GM18907 (cell line): ENCODE measurements at regions not wholly inside any gene's neighbourhood (a gene's known extent, or its start where the extent isn't known, plus 50 kb on each side); places are given as distances from the start of the nearest gene placed in this dataset.
"Not testable (repeated sequence)": the region's sequence is repeated elsewhere in the genome, so short reads cannot be mapped to it uniquely, and the experiment has no call there.

ENCODE experiments used
- ATAC-seq: cut with Tn5 transposase; IDR thresholded peaks from one replicate; pipeline ENCODE4 v1.9.1; 2021; ENCODE audit warnings: mild to moderate bottlenecking, moderate library complexity; ENCODE audit not compliant: unreplicated experiment

GRCh38 chr2:45120546-45120945 lies 111.3 kb upstream of the SIX2 start:
- ATAC-seq = no peak

- ATAC-seq = no peak
These were observed 110.6 kb upstream of the SIX2 start for GRCh38 chr2:45119855-45120254.

DNA sequence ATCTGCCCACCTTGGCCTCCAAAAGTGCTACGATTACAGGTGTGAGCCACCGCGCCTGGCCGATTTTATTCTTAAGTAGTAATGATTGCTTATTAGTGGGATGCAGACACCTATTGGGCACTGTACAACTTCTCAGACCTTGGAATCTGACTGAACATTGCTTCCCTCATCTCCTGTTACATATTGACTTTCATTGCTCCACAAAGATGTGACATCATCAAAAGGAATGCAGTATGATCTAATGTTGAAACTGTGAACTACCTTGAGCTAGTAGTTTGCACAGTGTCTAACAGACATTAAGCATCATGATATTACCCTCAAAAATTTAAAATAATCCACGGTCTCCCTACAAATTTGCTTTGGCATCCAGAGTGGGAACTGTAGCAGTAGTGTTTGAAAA lies 109.8 kb upstream of the SIX2 start:
- no peak for ATAC-seq

DNA sequence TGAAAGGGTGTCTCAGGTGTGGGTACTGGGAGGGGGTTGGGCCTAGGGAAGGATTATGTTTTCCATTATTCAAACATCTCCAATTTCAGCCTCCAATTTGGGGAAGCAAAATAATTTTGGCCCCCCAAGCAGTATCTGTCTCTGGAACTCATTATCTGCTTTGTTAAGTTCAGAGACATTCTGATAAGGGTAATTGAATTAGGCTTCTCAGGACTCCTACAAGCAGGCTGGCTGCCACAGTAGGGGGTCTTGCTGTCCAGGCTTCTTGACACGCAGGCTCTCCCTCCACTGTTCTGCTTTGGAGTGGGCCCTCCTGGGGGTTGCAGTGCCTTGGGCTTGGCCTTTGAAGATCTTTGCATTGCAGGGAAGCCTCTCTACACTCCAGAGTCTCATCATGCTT lies 108.1 kb upstream of the SIX2 start:
- ATAC-seq = no peak

- ATAC-seq = no peak
These were observed 105.9 kb upstream of the SIX2 start for GRCh38 chr2:45115181-45115580.

- ATAC-seq = no peak
These were observed 105.1 kb upstream of the SIX2 start for GRCh38 chr2:45114221-45114955.

GRCh38 chr2:45112750-45113149 lies 103.5 kb upstream of the SIX2 start:
- no peak for ATAC-seq

DNA sequence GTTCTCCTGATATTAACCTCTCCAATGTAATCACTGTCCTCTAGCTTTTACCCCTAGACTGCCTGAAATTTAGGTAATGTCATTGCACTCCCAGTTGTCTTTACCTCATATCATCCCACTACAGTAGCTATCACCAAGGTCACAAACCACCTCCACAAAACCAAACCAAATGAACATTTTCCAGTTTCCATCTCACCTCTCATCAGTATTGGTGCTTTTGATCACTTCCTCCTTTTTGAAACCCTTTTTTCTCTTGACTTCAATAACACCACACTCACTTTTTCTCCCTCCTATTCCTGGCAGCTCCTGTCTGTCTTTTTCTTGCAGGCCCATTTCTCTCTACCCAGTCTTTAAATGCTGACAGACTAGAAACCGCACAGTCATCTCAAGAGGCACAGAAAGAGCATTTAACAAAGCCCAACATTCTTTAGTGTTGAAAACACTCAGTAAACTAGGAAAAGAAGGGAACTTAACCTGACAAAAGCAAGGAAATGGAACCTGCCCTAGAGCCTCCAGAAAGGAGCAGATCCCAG lies 95.9 kb upstream of the SIX2 start:
- no peak for ATAC-seq

- ATAC-seq = no peak
These were observed 95.2 kb upstream of the SIX2 start for GRCh38 chr2:45104429-45104828.

DNA sequence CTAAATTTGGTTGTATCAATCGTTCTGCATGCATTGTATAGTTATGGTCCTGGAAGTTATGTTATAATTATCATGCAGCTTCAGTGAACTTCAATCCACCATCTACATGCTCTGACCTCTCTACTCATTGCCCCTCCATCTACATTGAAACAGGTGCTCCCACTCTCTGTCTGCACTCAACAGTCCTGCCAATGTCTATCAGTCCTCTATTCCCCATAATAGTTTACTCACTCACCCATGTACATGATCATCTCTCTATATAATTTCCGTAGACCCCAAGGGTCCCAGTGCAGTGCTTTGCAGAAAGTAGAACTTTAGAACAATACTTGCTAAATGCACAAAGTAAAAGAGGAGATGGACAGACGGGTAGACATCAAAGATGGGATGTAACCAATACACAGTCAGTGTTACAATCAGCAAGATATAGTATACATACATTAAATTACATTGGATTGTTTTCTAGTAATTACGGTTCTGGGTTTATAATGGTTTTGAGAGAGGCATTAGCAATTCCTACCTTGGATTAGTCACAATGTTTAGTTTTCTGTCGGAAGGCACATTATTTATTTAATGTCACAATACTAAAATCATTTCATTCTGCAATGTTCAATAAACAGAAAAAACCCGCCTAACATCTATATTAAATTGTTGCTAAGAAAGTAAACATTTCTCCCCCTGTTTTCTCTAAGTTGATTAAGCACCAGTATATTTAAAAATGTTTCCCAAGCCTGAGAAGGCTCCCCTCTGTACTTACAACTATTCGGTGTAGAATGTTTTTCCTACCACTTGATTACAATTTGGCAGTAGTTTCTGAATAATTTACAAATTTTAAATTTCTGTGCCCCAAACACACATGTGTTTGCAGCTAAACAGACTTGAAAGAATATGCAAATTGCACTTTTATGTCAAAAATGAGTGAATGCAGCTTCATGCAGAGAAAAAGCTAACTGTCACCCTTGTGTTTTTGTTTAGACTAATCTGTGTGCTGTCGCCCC lies 94.4 kb upstream of the SIX2 start:
- no peak for ATAC-seq

GRCh38 chr2:45102579-45103117 lies 93.4 kb upstream of the SIX2 start:
- ATAC-seq = no peak

DNA sequence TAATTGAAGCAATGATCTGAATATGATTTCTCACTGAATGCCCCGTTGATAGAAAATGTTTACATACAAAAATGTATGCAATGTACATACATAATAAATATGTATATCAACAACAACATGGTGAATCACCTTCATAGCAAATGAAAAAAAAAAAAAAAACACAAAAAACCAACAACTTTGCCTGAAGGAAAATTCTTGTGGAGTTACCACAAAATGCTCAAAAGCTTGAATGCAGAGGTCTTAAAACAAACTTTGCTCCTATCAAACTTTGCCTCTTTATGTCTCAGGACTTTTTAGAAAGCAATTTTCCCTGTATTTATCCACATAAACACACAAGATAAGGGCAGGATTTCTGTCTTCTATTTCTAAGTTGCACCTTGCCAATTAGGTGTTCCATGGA lies 92.9 kb upstream of the SIX2 start:
- no peak for ATAC-seq

- ATAC-seq = no peak
These were observed 87.7 kb upstream of the SIX2 start for GRCh38 chr2:45096996-45097395.

GRCh38 chr2:45096038-45096437 lies 86.8 kb upstream of the SIX2 start:
- not testable (repeated sequence) for ATAC-seq

- ATAC-seq = no peak
These were observed 84.4 kb upstream of the SIX2 start for GRCh38 chr2:45093663-45094062.

- no peak for ATAC-seq
These were observed 83.9 kb upstream of the SIX2 start for GRCh38 chr2:45093181-45093580.

- no peak for ATAC-seq
These were observed 80.5 kb upstream of the SIX2 start for GRCh38 chr2:45089554-45090261.

DNA sequence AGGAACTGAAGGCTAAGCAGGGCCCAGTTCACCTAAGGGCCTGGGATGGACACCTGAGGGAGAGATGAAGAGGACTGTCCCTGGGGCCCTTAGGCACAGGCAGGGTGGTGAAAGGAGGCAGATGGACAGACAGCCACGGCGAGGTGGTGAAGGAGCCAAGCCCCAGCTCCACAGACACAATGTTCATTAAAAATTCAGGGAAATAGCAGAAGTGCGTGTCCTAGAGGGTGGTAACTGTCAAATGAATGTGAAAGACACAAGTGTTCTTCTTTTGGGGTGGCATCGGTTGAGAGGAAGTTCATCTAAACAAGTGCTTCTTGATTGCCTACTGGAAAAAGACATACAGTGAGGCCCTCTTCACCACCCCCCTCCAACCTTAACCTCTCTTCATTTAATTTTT lies 76.2 kb upstream of the SIX2 start:
- no peak for ATAC-seq

- ATAC-seq = no peak
These were observed 75.2 kb upstream of the SIX2 start for GRCh38 chr2:45084361-45085020.

GRCh38 chr2:45083175-45083574 lies 73.9 kb upstream of the SIX2 start:
- ATAC-seq = no peak
